Neural cell (in vitro differentiated cells): ENCODE measurements at regions not wholly inside any gene's neighbourhood (a gene's known extent, or its start where the extent isn't known, plus 50 kb on each side); places are given as distances from the start of the nearest gene placed in this dataset.
A peak's percentile ranks its signal among the peaks of the same experiment; 100 is the strongest.

Source experiments
- CTCF ChIP-seq: fragments of 450-650 bp; IDR thresholded peaks from 2 replicates; pipeline ENCODE4 v1.5.1; 2014; ENCODE audit warnings: antibody characterized with exemption, mild to moderate bottlenecking, moderate library complexity; ENCODE audit not compliant: poor library complexity, severe bottlenecking
- EZH2 ChIP-seq: fragments of 200-600, 300-800 bp; shearing (Covaris generic), sonication (generic); IDR thresholded peaks from 2 replicates; pipeline ENCODE4 v1.6.1; 2014; ENCODE audit warnings: antibody characterized with exemption, low read length, borderline replicate concordance, mild to moderate bottlenecking; ENCODE audit not compliant: insufficient read depth, poor library complexity, severe bottlenecking
- POLR2AphosphoS5 ChIP-seq: IDR thresholded peaks from 2 replicates; pipeline ENCODE4 v1.6.1; 2012
- RAD21 ChIP-seq: fragments of 450-650 bp; conservative IDR thresholded peaks from 2 replicates; pipeline ENCODE4 v1.6.1; 2014; ENCODE audit warnings: antibody characterized with exemption, mild to moderate bottlenecking, moderate library complexity
- REST ChIP-seq: IDR thresholded peaks from 2 replicates; pipeline ENCODE4 v1.6.1; 2012; ENCODE audit warnings: borderline replicate concordance
- SMC3 ChIP-seq: fragments of 450-650 bp; conservative IDR thresholded peaks from 2 replicates; pipeline ENCODE4 v1.6.1; 2014; ENCODE audit warnings: antibody characterized with exemption, mild to moderate bottlenecking, moderate library complexity; ENCODE audit not compliant: poor library complexity

GRCh38 chr2:226031647-226032501 lies 632.4 kb downstream of the NYAP2 start:
- peak; percentile 30 for TF ChIP-seq CTCF
- TF ChIP-seq RAD21, result no peak
- TF ChIP-seq EZH2, result no peak
- peak; percentile 99 for TF ChIP-seq REST
- peak; percentile 7 for TF ChIP-seq POLR2AphosphoS5
- TF ChIP-seq SMC3, result no peak
